GM12875 (cell line): ENCODE measurements at regions not wholly inside any gene's neighbourhood (a gene's known extent, or its start where the extent isn't known, plus 50 kb on each side); places are given as distances from the start of the nearest gene placed in this dataset.

ENCODE experiments used
- H3K4me3 ChIP-seq: one replicate; pipeline ENCODE4 v1.5.1; 2011; ENCODE audit warnings: low read depth, low read length, control low read depth
- TF ChIP-seq, protein P1 (sequence below): IDR thresholded peaks from 2 replicates; pipeline ENCODE4 v1.5.1; 2011; ENCODE audit warnings: low read depth, mild to moderate bottlenecking, control low read depth, inconsistent platforms, low read length, moderate library complexity, borderline replicate concordance; ENCODE audit not compliant: insufficient read depth

DNA sequence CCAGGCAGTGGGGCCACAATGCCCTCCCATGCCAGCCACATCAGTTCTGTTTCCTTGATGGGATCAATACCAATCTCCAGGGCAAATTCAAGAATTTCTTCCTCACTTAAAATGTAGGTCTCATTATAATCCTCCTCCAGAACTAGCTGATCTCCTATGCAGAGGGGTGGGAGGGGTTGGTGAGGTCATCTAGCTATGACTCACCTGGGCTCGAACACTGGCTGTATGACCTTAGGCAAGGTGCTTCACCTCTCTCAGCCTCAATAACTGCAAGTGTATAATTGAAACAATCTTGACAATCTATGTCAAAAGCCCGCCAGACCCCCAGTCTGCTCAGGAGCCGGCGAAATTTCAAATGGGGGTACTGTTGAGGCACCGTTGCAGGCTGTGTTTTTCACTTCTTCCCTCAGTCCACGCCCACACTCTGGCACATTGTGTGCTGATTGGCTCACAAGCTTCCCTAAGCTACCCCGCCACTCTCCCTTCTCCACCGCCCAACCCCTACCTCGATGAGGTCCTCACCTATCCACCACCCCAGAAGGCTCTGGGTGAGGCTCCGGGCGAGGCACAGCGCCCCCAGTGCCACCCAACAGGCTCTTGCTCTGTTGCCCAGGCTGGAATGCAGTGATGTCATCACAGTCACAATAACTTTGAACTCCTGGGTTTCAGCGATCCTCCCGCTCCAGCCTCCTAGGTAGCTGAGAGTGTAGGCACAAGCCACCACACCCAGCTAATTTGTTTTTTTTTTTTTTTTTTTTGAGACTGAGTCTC lies 70.5 kb downstream of the ZNF22 start:
- TF ChIP-seq, protein P1, sequence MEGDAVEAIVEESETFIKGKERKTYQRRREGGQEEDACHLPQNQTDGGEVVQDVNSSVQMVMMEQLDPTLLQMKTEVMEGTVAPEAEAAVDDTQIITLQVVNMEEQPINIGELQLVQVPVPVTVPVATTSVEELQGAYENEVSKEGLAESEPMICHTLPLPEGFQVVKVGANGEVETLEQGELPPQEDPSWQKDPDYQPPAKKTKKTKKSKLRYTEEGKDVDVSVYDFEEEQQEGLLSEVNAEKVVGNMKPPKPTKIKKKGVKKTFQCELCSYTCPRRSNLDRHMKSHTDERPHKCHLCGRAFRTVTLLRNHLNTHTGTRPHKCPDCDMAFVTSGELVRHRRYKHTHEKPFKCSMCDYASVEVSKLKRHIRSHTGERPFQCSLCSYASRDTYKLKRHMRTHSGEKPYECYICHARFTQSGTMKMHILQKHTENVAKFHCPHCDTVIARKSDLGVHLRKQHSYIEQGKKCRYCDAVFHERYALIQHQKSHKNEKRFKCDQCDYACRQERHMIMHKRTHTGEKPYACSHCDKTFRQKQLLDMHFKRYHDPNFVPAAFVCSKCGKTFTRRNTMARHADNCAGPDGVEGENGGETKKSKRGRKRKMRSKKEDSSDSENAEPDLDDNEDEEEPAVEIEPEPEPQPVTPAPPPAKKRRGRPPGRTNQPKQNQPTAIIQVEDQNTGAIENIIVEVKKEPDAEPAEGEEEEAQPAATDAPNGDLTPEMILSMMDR = no peak
- no peak overlapping the region for H3K4me3 ChIP-seq

DNA sequence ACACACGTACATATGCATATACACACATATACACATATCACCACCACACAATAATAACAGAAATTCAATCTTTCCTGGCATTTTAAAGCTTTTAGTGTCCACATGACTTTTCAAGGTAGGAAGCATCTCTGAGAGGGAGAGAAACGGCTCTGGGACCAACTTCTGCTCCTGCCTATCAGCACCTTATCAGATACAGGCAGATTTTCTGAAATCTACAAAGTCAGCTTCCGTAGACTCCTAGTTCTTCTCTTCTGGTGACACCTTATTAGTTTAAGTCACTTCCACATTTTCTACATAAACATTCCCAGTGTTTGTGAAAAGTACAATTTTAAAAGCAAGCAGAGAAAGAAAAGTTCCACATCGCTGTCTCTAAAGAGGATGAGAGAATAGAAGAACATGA lies 74.5 kb downstream of the ZNF22 start:
- H3K4me3 ChIP-seq = no peak overlapping the region
- TF ChIP-seq, protein P1 = no peak

DNA sequence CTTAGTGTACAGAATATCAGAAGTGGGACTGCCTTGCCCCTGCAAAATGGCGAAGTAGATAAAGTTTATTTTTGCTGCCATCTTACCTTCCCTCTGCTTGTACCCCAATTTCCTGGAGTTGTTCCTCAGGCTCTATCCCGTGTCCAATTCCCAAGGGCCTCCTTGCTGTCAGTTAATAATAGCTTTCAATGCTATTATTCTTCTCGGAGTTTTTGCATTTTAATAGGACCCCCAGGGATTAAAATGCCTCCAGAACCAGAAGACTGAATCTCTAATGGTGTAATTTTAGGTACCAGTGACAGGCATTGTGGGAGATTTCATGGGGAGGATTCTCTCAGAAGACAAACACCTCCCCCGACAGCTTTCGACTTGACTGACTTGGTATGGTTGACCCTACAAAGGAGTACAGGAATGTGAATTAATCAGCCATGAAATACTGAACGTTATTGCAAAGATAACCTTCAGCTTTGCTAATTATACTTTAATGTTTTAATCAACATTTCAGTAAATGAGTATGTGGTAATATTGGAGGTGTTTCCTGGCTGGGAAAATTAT lies 75.2 kb downstream of the ZNF22 start:
- TF ChIP-seq, protein P1 = no peak
- no peak overlapping the region for H3K4me3 ChIP-seq

DNA sequence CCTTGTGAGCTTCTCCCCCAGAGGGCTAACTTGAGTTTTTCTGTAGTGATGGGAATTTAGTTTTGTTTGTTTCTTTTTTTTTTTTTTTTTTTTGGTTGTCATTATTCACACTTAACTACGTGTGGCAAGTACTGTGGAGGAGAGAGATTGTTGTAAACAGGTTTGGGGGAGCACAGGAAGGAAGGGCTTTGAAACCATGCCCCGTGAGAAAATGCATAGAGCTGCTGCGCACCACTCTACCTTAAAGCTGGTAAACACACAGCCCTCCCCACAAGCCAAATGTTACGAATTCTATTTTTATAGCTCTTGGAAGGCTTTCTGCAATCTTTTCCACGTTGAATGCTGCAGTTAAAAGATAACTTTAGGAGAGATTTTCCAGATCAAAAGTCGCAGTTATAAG lies 76.2 kb downstream of the ZNF22 start:
- TF ChIP-seq, protein P1 = no peak
- no peak overlapping the region for H3K4me3 ChIP-seq

DNA sequence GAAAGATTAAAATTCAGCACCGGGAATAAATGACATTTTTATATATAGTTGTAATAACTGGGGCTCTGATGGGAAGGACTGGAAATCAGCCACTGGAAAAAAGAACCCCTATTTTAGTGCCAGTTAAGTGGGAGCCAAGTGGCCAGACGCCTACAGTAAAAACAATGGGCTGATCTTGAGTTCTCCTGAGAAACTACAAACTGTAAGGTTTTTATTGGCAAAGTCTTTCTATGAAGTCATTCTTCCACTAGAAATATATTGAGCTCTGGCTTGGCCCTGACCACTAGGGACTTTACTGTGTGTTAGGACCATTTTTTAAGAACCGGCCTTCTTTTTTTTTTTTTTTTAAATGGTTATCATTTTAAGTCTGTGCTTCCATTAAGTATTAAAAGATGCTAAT lies 79.6 kb downstream of the ZNF22 start:
- TF ChIP-seq, protein P1 = no peak
- H3K4me3 ChIP-seq = no peak overlapping the region

DNA sequence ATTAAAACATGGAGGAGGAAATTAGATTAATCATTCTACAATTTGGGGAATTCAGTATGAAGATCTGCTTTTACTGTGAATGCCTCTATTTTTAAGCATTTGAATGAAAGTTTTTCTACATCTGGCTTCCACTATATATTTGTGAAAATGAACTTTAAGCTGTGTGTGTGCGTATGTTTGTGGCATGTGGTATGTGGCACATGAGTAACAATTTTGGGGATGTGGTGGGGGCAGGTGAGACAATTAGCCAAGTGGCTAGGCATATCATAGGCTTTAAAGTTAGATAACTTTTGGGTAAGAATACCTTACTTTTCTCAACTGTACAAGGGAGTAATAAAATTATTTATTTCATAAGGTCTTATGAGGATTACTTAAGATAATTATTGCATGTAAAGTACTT lies 81.5 kb downstream of the ZNF22 start:
- TF ChIP-seq, protein P1 = no peak
- H3K4me3 ChIP-seq = no peak overlapping the region

DNA sequence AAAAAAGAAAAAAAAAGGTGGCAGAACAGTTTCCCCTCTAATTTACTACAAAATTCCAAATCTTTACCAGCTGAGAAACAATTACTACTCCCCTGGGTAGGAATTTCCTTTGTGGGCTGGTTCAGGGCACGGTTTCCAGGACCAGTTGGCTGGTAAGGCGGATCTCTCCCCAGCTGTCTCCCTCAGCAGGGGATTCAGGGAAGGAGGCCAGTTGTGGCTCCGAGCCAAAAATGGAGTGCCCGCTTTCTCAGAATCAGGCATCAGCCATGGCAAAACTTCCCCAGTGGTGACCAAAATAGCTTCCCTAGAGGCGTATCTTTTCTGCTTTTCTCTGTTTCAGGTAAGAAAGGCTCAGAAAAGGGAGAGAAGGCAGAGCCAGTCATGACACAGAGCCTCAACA lies 91.2 kb downstream of the ZNF22 start:
- TF ChIP-seq, protein P1 = no peak
- H3K4me3 ChIP-seq = no peak overlapping the region
